Prostate gland (tissue), 2 donors: ENCODE measurements at regions not wholly inside any gene's neighbourhood (a gene's known extent, or its start where the extent isn't known, plus 50 kb on each side); places are given as distances from the start of the nearest gene placed in this dataset.

Experiments
- POLR2A ChIP-seq: fragments of 450-650 bp; IDR thresholded peaks from one replicate; pipeline ENCODE4 v1.6.1; 2016; ENCODE audit warnings: antibody characterized with exemption, mild to moderate bottlenecking
- POLR2AphosphoS5 ChIP-seq: sonication (generic); formaldehyde crosslinking; IDR thresholded peaks from one replicate; pipeline ENCODE4 v1.6.1; 2017; ENCODE audit warnings: antibody characterized with exemption
- TF ChIP-seq, protein P1 (sequence below), 4 experiments: fragments of 200-600 bp in 2 of 4; fragments of 450-650 bp in 2 of 4; sonication (generic) in 2 of 4; IDR thresholded peaks; 1 replicate in 3 of 4; 2 replicates in 1 of 4; pipeline ENCODE4 v1.5.1; 2016 to 2019; ENCODE audit warnings: antibody characterized with exemption in 4 of 4, mild to moderate bottlenecking in 2 of 4, moderate library complexity in 2 of 4

GRCh38 chr18:46366751-46367376 is 262.7 kb downstream of the HAUS1 start:
- TF ChIP-seq, protein P1, sequence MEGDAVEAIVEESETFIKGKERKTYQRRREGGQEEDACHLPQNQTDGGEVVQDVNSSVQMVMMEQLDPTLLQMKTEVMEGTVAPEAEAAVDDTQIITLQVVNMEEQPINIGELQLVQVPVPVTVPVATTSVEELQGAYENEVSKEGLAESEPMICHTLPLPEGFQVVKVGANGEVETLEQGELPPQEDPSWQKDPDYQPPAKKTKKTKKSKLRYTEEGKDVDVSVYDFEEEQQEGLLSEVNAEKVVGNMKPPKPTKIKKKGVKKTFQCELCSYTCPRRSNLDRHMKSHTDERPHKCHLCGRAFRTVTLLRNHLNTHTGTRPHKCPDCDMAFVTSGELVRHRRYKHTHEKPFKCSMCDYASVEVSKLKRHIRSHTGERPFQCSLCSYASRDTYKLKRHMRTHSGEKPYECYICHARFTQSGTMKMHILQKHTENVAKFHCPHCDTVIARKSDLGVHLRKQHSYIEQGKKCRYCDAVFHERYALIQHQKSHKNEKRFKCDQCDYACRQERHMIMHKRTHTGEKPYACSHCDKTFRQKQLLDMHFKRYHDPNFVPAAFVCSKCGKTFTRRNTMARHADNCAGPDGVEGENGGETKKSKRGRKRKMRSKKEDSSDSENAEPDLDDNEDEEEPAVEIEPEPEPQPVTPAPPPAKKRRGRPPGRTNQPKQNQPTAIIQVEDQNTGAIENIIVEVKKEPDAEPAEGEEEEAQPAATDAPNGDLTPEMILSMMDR (IDR thresholded peaks at IDR 0.05) = no peak
- no peak for TF ChIP-seq POLR2A
- TF ChIP-seq POLR2AphosphoS5 = no peak
